B cell (primary cell): ENCODE measurements at regions not wholly inside any gene's neighbourhood (a gene's known extent, or its start where the extent isn't known, plus 50 kb on each side); places are given as distances from the start of the nearest gene placed in this dataset.

ENCODE experiments used
- ATAC-seq: fragments of 200-7000 bp; cut with Tn5 transposase; one replicate; pipeline ENCODE4 v1.10.0; 2021; ENCODE audit warnings: low read depth, mild to moderate bottlenecking, moderate number of reproducible peaks, moderate library complexity
- CTCF ChIA-PET: fragments of 350-600 bp; sonication (Branson Sonifier 250); formaldehyde crosslinking; loops from one replicate; lab custom pipeline; 2021; ENCODE audit warnings: antibody characterized with exemption, inconsistent platforms; lab: Charles Lee
- POLR2A ChIA-PET: fragments of 350-600 bp; sonication (Branson Sonifier 250); formaldehyde crosslinking; loops from one replicate; lab custom pipeline; 2021; ENCODE audit warnings: antibody characterized with exemption; lab: Charles Lee
- DNase-seq: peaks from one replicate; pipeline ENCODE4 v3.0.0; 2013
- H2AFZ ChIP-seq: 2 replicates; pipeline ENCODE4 v1.6.1; 2012; ENCODE audit warnings: mild to moderate bottlenecking, low read depth, low read length; ENCODE audit not compliant: insufficient read depth, poor library complexity, severe bottlenecking
- H3K27ac ChIP-seq, 2 donors: 1 replicate in 1 of 2; 2 replicates in 1 of 2; pipeline ENCODE4 v1.5.1; 2012 to 2013; ENCODE audit warnings: low read length in 2 of 2, mild to moderate bottlenecking in 2 of 2, moderate library complexity in 1 of 2
- H3K27me3 ChIP-seq, 4 experiments: fragments of 200-600 bp in 1 of 4; sonication (generic) in 1 of 4; replicated peaks in 1 of 4; 1 replicate in 2 of 4; 2 replicates in 2 of 4; pipeline versions ENCODE4 v1.6.1 to v1.7.0; 2013 to 2016; ENCODE audit warnings: low read length in 3 of 4, mild to moderate bottlenecking in 2 of 4, mixed read lengths in 1 of 4, moderate library complexity in 1 of 4; ENCODE audit not compliant: insufficient read depth in 4 of 4, control insufficient read depth in 3 of 4; ENCODE audit errors: control extremely low read depth in 1 of 4
- H3K36me3 ChIP-seq, 2 experiments: replicated peaks in 1 of 2; 1 replicate in 1 of 2; 2 replicates in 1 of 2; pipeline versions ENCODE4 v1.6.1 to v1.7.1; 2013; ENCODE audit warnings: low read length in 1 of 2; ENCODE audit not compliant: insufficient read depth in 2 of 2, control insufficient read depth in 1 of 2; ENCODE audit errors: control extremely low read depth in 1 of 2, extremely low read depth in 1 of 2
- H3K4me1 ChIP-seq, 2 donors: fragments of 200-600 bp in 1 of 2; sonication (generic) in 1 of 2; 1 replicate in 1 of 2; 2 replicates in 1 of 2; pipeline versions ENCODE4 v1.5.1 to v1.6.1; 2013 to 2017; ENCODE audit warnings: low read length in 2 of 2; ENCODE audit not compliant: control insufficient read depth in 2 of 2, insufficient read depth in 2 of 2
- H3K4me2 ChIP-seq: replicated peaks from 2 replicates; pipeline ENCODE3; 2012; ENCODE audit warnings: mild to moderate bottlenecking, low read depth, low read length; ENCODE audit not compliant: poor library complexity, severe bottlenecking
- H3K4me3 ChIP-seq, 5 experiments: fragments of 200-600 bp in 1 of 5; sonication (generic) in 1 of 5; 1 replicate in 3 of 5; 2 replicates in 2 of 5; pipeline versions ENCODE4 v1.5.1 to v1.7.0; 2011 to 2016; ENCODE audit warnings: low read length in 4 of 5, mild to moderate bottlenecking in 4 of 5, low read depth in 2 of 5, control low read depth in 1 of 5, moderate library complexity in 1 of 5; ENCODE audit not compliant: insufficient read depth in 1 of 5; ENCODE audit errors: control extremely low read depth in 1 of 5, extremely low read depth in 1 of 5
- H3K79me2 ChIP-seq: fragments of 200-600 bp; sonication (generic); one replicate; pipeline ENCODE4 v1.6.0; 2016; ENCODE audit warnings: low read length; ENCODE audit not compliant: control insufficient read depth, insufficient read depth
- H3K9ac ChIP-seq: fragments of 200-600 bp; sonication (generic); 2 replicates; pipeline ENCODE4 v1.6.1; 2017; ENCODE audit warnings: mild to moderate bottlenecking, low read length, moderate library complexity
- H3K9me3 ChIP-seq, 3 donors: one replicate each; pipeline versions ENCODE4 v1.6.1 to v1.7.1; 2013; ENCODE audit warnings: low read length in 2 of 3; ENCODE audit not compliant: control insufficient read depth in 2 of 3, insufficient read depth in 1 of 3; ENCODE audit errors: control extremely low read depth in 1 of 3
- H4K20me1 ChIP-seq: 2 replicates; pipeline ENCODE4 v1.6.0; 2012; ENCODE audit warnings: mild to moderate bottlenecking, low read length; ENCODE audit not compliant: insufficient read depth, control insufficient read depth, poor library complexity, severe bottlenecking
- H3K27ac Mint-ChIP-seq: one replicate; pipeline ENCODE4 v1.8.0; 2021; ENCODE audit warnings: mixed read lengths
- H3K27me3 Mint-ChIP-seq: one replicate; pipeline ENCODE4 v1.8.0; 2021; ENCODE audit warnings: mixed read lengths
- H3K4me1 Mint-ChIP-seq: one replicate; pipeline ENCODE4 v1.8.0; 2021; ENCODE audit warnings: mixed read lengths
- H3K4me3 Mint-ChIP-seq: one replicate; pipeline ENCODE4 v1.8.0; 2021; ENCODE audit warnings: mixed read lengths
- H3K9me3 Mint-ChIP-seq: one replicate; pipeline ENCODE4 v1.8.0; 2022; ENCODE audit warnings: mixed read lengths; ENCODE audit not compliant: insufficient read depth
- EZH2 ChIP-seq: IDR thresholded peaks from 2 replicates; pipeline ENCODE4 v1.6.1; 2012; ENCODE audit warnings: borderline replicate concordance, low read depth, mild to moderate bottlenecking, moderate library complexity, low read length; ENCODE audit not compliant: insufficient read depth, poor library complexity, severe bottlenecking
- WGBS: methylation state at CpG from one replicate; pipeline ENCODE4 v1.1.5; 2013; ENCODE audit warnings: missing lambda C conversion rate; ENCODE audit not compliant: insufficient coverage; 5-methylcytosine and 5-hydroxymethylcytosine counted together
- intact Hi-C: fragments of 100-400 bp; cut with micrococcal nuclease; formaldehyde crosslinking; loops from one replicate; pipeline ENCODE4 v1.10.0; 2022
- TF ChIP-seq, protein P1 (sequence below): fragments of 200-600 bp; IDR thresholded peaks from one replicate; pipeline ENCODE4 v1.8.0; 2022; ENCODE audit warnings: antibody characterized with exemption, mild to moderate bottlenecking

DNA sequence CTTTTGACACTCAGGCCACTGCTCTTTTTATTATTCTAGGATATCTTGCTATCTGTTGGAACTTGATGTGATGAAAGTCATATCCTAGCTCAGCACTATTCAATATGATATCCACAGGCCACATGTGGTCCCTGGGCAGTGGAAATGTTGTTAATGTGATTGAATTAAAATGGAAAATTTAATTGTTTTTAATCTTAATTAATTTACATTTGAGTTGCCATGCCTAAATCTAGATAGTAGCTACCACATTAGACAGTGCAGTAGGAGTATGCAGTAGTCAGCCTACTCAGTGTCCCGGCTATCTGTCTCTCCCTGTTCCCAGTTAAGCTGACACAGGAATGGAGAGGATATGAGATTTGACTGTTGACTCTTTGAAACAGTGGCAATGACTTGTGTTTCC lies 460.2 kb downstream of the GBE1 start:
- no peak overlapping the region for H3K4me3 Mint-ChIP-seq
- H3K27me3 Mint-ChIP-seq: no peaks in the 10 kb centered on the region
- no CpG with 5 or more reads among the region's 1 CpG for WGBS
- CTCF ChIA-PET: interaction anchor here (0.7 to 0.9 kb wide), 2 partner anchors 110 to 532 kb away, joined by 3 to 5 read pairs; no protein-coding TSS in a partner anchor
- Histone ChIP-seq H3K9ac (no peak overlapping the region), H3K79me2 (no peaks in the 10 kb centered on the region), H3K9me3 (no peaks in the 10 kb centered on the region), H3K27ac (no peak overlapping the region), H2AFZ (no peak overlapping the region), H3K4me3 (no peak overlapping the region), H3K27me3 (no peaks in the 10 kb centered on the region), H4K20me1 (no peaks in the 10 kb centered on the region), H3K36me3 (no peaks in the 10 kb centered on the region), H3K4me2 (no peak overlapping the region), H3K4me1 (no peaks in the 10 kb centered on the region)
- no peak overlapping the region for H3K27ac Mint-ChIP-seq
- no peaks in the 10 kb centered on the region for H3K4me1 Mint-ChIP-seq
- H3K9me3 Mint-ChIP-seq: no peaks in the 10 kb centered on the region
- TF ChIP-seq, protein P1, sequence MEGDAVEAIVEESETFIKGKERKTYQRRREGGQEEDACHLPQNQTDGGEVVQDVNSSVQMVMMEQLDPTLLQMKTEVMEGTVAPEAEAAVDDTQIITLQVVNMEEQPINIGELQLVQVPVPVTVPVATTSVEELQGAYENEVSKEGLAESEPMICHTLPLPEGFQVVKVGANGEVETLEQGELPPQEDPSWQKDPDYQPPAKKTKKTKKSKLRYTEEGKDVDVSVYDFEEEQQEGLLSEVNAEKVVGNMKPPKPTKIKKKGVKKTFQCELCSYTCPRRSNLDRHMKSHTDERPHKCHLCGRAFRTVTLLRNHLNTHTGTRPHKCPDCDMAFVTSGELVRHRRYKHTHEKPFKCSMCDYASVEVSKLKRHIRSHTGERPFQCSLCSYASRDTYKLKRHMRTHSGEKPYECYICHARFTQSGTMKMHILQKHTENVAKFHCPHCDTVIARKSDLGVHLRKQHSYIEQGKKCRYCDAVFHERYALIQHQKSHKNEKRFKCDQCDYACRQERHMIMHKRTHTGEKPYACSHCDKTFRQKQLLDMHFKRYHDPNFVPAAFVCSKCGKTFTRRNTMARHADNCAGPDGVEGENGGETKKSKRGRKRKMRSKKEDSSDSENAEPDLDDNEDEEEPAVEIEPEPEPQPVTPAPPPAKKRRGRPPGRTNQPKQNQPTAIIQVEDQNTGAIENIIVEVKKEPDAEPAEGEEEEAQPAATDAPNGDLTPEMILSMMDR: no peak
- no peak for TF ChIP-seq EZH2
- intact Hi-C loops: loop anchor here (5.0 kb wide), 1 partner anchor 831 kb away; no protein-coding TSS in a partner anchor
- DNase-seq: no peak
- ATAC-seq: no peak
- POLR2A ChIA-PET: no interaction called here

DNA sequence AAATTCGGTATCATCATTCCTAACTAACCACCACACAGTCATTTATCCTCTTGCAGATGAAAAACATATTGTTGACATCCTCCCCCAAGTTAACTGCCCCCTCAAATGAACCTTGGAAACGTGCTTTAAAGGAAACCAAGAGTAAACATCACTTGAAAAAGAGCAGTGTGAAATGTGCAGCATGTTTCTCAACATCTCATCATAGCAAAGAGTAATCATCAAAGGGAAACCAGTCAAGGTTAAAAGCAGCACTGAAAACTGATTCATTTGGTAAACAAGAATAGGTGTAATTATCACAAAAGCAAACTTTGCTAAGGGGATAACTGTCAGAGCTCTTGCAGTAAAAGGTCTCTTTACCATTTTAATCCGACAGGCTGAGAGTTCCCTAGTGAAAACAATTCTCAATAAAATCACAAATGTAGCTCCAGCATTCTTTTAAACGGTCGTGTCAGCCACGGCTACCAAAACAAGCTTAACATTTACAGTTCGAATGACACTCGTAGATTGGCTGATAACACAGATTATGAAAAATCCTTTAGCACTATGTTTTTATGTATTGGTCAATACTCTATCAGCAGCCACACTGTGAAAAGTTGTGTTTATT lies 461.0 kb downstream of the GBE1 start:
- Histone ChIP-seq H3K9ac (no peak overlapping the region), H3K4me2 (no peak overlapping the region), H3K4me3 (no peak overlapping the region), H3K4me1 (no peaks in the 10 kb centered on the region), H3K27ac (no peak overlapping the region), H2AFZ (no peak overlapping the region), H4K20me1 (no peaks in the 10 kb centered on the region), H3K9me3 (no peaks in the 10 kb centered on the region), H3K36me3 (no peaks in the 10 kb centered on the region), H3K79me2 (no peaks in the 10 kb centered on the region), H3K27me3 (no peaks in the 10 kb centered on the region)
- Mint-ChIP-seq H3K9me3 (no peaks in the 10 kb centered on the region), H3K27me3 (no peaks in the 10 kb centered on the region), H3K4me3 (no peak overlapping the region), H3K4me1 (no peaks in the 10 kb centered on the region), H3K27ac (no peak overlapping the region)
- ATAC-seq (no peak), DNase-seq (no peak)
- CTCF ChIA-PET: no interaction called here
- no CpG with 5 or more reads among the region's 8 CpGs for WGBS
- POLR2A ChIA-PET: no interaction called here
- intact Hi-C loops: loop anchor here (5.0 kb wide), 1 partner anchor 832 kb away; no protein-coding TSS in a partner anchor
- TF ChIP-seq EZH2: no peak
- TF ChIP-seq, protein P1: no peak
